Endothelial cell of umbilical vein (primary cell): ENCODE measurements at regions not wholly inside any gene's neighbourhood (a gene's known extent, or its start where the extent isn't known, plus 50 kb on each side); places are given as distances from the start of the nearest gene placed in this dataset.

Experiments
- BruUV-seq: library from RNA; stranded (reverse); fragments of 400-500 nt; replicated peaks from 2 replicates; lab custom pipeline; 2021; lab: Mats Ljungman, UMichigan
- CTCF ChIA-PET: fragments of 300-600, 350-600 bp; sonication (Branson Sonifier 250); formaldehyde crosslinking; loops from one replicate; lab custom pipeline; 2021; ENCODE audit warnings: antibody characterized with exemption, inconsistent platforms; lab: Charles Lee
- POLR2A ChIA-PET: fragments of 300-600, 350-600 bp; sonication (Branson Sonifier 250); formaldehyde crosslinking; loops from one replicate; lab custom pipeline; 2021; ENCODE audit warnings: antibody characterized with exemption, inconsistent platforms; lab: Charles Lee
- DNase-seq: peaks from one replicate; pipeline ENCODE4 v3.0.0-alpha.2; 2011; ENCODE audit warnings: low read depth, low spot score
- FAIRE-seq: peaks from 2 replicates; lab custom pipeline; 2011; peaks lifted over from hg19 to GRCh38; lab: Jason Lieb, UNC
- H2AFZ ChIP-seq: 2 replicates; pipeline ENCODE4 v1.6.0; 2012; ENCODE audit warnings: low read depth, low read length, control low read depth, inconsistent platforms
- H3K27ac ChIP-seq: 2 replicates; pipeline ENCODE4 v1.5.1; 2011; ENCODE audit warnings: low read depth, mild to moderate bottlenecking, control low read depth, low read length, moderate library complexity; ENCODE audit not compliant: insufficient read depth
- H3K27me3 ChIP-seq, 2 experiments: 2 replicates each; pipeline versions ENCODE4 v1.6.0 to v1.6.1; 2011; ENCODE audit warnings: low read length in 2 of 2, mixed read lengths in 1 of 2; ENCODE audit not compliant: control insufficient read depth in 2 of 2, insufficient read depth in 2 of 2
- H3K36me3 ChIP-seq, 2 experiments: 2 replicates in 1 of 2; 3 replicates in 1 of 2; pipeline ENCODE4 v1.5.1; 2011; ENCODE audit warnings: low read length in 2 of 2, mild to moderate bottlenecking in 1 of 2, moderate library complexity in 1 of 2; ENCODE audit not compliant: control insufficient read depth in 2 of 2, insufficient read depth in 2 of 2; ENCODE audit errors: extremely low read depth in 1 of 2
- H3K4me1 ChIP-seq: 3 replicates; pipeline ENCODE4 v1.5.1; 2011; ENCODE audit warnings: mild to moderate bottlenecking, low read length; ENCODE audit not compliant: control insufficient read depth, insufficient read depth; ENCODE audit errors: extremely low read depth
- H3K4me2 ChIP-seq: 2 replicates; pipeline ENCODE4 v1.6.1; 2011; ENCODE audit warnings: low read length, control low read depth, mixed read lengths; ENCODE audit not compliant: insufficient read depth
- H3K4me3 ChIP-seq, 3 experiments: fragments of 200-600 bp in 1 of 3; sonication (generic), shearing (Covaris generic) in 1 of 3; replicated peaks in 1 of 3; 2 replicates each; pipeline ENCODE4 v1.5.1; 2011 to 2016; ENCODE audit warnings: control low read depth in 3 of 3, low read length in 3 of 3, mild to moderate bottlenecking in 2 of 3, inconsistent platforms in 1 of 3, low read depth in 1 of 3, moderate library complexity in 1 of 3; ENCODE audit not compliant: insufficient read depth in 1 of 3
- H3K79me2 ChIP-seq: 2 replicates; pipeline ENCODE4 v1.6.0; 2012; ENCODE audit warnings: low read length, inconsistent platforms; ENCODE audit not compliant: control insufficient read depth, insufficient read depth
- H3K9ac ChIP-seq: replicated peaks from 2 replicates; pipeline ENCODE3; 2011; ENCODE audit warnings: low read length, control low read depth; ENCODE audit not compliant: insufficient read depth; ENCODE audit errors: extremely low read depth
- H3K9me1 ChIP-seq: replicated peaks from 3 replicates; pipeline ENCODE4 v1.6.0; 2011; ENCODE audit warnings: mild to moderate bottlenecking, low read length; ENCODE audit not compliant: control insufficient read depth, insufficient read depth; ENCODE audit errors: extremely low read depth
- H3K9me3 ChIP-seq: replicated peaks from 2 replicates; pipeline ENCODE4 v1.5.1; 2012; ENCODE audit warnings: low read length, inconsistent platforms; ENCODE audit not compliant: control insufficient read depth, insufficient read depth
- H4K20me1 ChIP-seq: replicated peaks from 2 replicates; pipeline ENCODE3; 2011; ENCODE audit warnings: mild to moderate bottlenecking, low read length; ENCODE audit not compliant: control insufficient read depth, insufficient read depth; ENCODE audit errors: extremely low read depth
- EZH2 ChIP-seq: IDR thresholded peaks from 2 replicates; pipeline ENCODE4 v1.6.1; 2012; ENCODE audit warnings: borderline replicate concordance, low read depth, mild to moderate bottlenecking, moderate library complexity, low read length, inconsistent platforms; ENCODE audit not compliant: severe bottlenecking
- FOS ChIP-seq: IDR thresholded peaks from 2 replicates; pipeline ENCODE4 v1.6.1; 2011; ENCODE audit warnings: mild to moderate bottlenecking, low read length, moderate library complexity, borderline replicate concordance; ENCODE audit not compliant: insufficient read depth
- GATA2 ChIP-seq: IDR thresholded peaks from 2 replicates; pipeline ENCODE4 v1.7.0; 2011; ENCODE audit warnings: low read depth, mild to moderate bottlenecking, moderate library complexity, mixed read lengths, low read length; ENCODE audit not compliant: insufficient read length, insufficient read depth
- JUN ChIP-seq: IDR thresholded peaks from 2 replicates; pipeline ENCODE4 v1.6.1; 2011; ENCODE audit warnings: borderline replicate concordance, low read depth; ENCODE audit not compliant: insufficient read length, insufficient read depth
- MYC ChIP-seq: IDR thresholded peaks from one replicate; pipeline ENCODE4 v1.6.1; 2011; ENCODE audit warnings: mild to moderate bottlenecking, low read depth, low read length
- POLR2A ChIP-seq: IDR thresholded peaks from 2 replicates; pipeline ENCODE4 v1.6.1; 2012; ENCODE audit warnings: low read depth, mild to moderate bottlenecking, control low read depth, low read length
- POLR2AphosphoS5 ChIP-seq: IDR thresholded peaks from 2 replicates; pipeline ENCODE4 v1.6.1; 2012; ENCODE audit warnings: low read depth, mild to moderate bottlenecking, control low read depth, low read length, moderate library complexity; ENCODE audit not compliant: insufficient read depth
- dilution Hi-C: fragments of 300-500 bp; cut with MboI; formaldehyde crosslinking; loops from one replicate; pipeline ENCODE4 v1.15.0; 2019; ENCODE audit warnings: low sequenced_read_pairs; ENCODE audit not compliant: extremely low pct_ligation_motif_present
- intact Hi-C: fragments of 100-400 bp; cut with micrococcal nuclease; formaldehyde crosslinking; loops from one replicate; pipeline ENCODE4 v1.10.0; 2022
- TF ChIP-seq, protein P1 (sequence below): IDR thresholded peaks from 2 replicates; pipeline ENCODE4 v1.6.1; 2011; ENCODE audit not compliant: insufficient read depth, insufficient read length
- TF ChIP-seq, protein P2 (sequence below), 2 donors: IDR thresholded peaks; 1 replicate in 1 of 2; 2 replicates in 1 of 2; pipeline ENCODE4 v1.5.1; 2011; ENCODE audit warnings: low read length in 2 of 2, mild to moderate bottlenecking in 2 of 2, moderate library complexity in 2 of 2, control low read depth in 1 of 2, inconsistent platforms in 1 of 2, low read depth in 1 of 2; ENCODE audit not compliant: insufficient read depth in 1 of 2; ENCODE audit errors: extremely low read depth in 1 of 2

DNA sequence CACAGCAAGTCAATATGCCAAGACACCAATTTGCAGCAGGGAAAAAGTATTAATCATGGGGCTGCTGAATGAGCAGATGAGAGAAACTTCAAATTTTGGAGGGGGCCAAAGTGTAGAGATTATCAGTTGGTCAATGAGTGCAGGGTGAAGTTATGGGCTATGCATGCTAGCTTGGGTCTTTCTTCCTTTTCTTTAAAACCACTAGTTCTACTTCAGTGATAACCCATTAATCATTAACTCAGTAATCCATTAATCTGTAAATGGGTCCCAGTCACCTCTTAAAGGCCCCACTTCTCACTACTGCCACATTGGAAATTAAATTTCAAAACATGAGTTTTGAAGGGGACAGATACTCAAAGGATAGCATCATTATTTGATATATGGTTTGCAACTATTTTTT is 688.6 kb upstream of the ADGRL4 start:
- H3K4me3 ChIP-seq = no peak overlapping the region
- no peak overlapping the region for H3K27ac ChIP-seq
- H2AFZ ChIP-seq = no peak overlapping the region
- ChIA-PET POLR2A (no interaction called here), CTCF (no interaction called here)
- dilution Hi-C loops (no loop called here), intact Hi-C loops (no loop called here)
- H3K9ac ChIP-seq = no peak overlapping the region
- no peaks in the 10 kb centered on the region for H3K9me3 ChIP-seq
- FAIRE-seq (no peak), DNase-seq (no peak)
- no peak overlapping the region for H3K4me2 ChIP-seq
- H3K9me1 ChIP-seq = no peaks in the 10 kb centered on the region
- TF ChIP-seq POLR2A = no peak
- no peak for TF ChIP-seq POLR2AphosphoS5
- TF ChIP-seq FOS = no peak
- TF ChIP-seq, protein P1, sequence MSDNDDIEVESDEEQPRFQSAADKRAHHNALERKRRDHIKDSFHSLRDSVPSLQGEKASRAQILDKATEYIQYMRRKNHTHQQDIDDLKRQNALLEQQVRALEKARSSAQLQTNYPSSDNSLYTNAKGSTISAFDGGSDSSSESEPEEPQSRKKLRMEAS = no peak
- no peak for TF ChIP-seq GATA2
- no peaks in the 10 kb centered on the region for H3K27me3 ChIP-seq
- no peaks in the 10 kb centered on the region for H3K79me2 ChIP-seq
- H4K20me1 ChIP-seq = no peaks in the 10 kb centered on the region
- no TSS peak for BruUV-seq
- no peaks in the 10 kb centered on the region for H3K4me1 ChIP-seq
- no peaks in the 10 kb centered on the region for H3K36me3 ChIP-seq

DNA sequence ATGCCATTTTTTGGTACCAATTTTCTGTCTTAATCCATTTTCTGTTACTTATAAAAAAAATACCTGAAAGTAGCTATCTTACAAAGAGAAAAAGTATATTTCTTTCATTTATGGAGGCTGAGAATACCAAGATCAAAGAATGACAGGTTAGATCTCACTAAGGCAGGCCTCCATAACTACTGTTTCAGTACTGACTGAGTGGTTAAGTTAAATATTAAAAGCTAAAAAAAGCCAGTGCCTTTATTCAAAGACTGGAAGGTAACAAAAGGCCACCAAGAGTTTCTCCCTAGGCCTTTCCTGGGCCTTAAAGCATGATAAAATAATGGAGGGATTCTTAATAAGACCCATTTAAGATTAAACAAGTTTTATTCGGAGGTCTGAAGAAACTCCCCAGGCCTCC is 687.7 kb upstream of the ADGRL4 start:
- no peak overlapping the region for H3K4me2 ChIP-seq

More for the DNA sequence above, 687.7 kb upstream of the ADGRL4 start:
- H3K4me1 ChIP-seq = no peaks in the 10 kb centered on the region
- no peak overlapping the region for H3K4me3 ChIP-seq
- ChIA-PET CTCF (no interaction called here), POLR2A (no interaction called here)
- H3K36me3 ChIP-seq = no peaks in the 10 kb centered on the region
- DNase-seq = no peak
- FAIRE-seq = no peak
- dilution Hi-C loops = no loop called here
- H3K27me3 ChIP-seq = no peaks in the 10 kb centered on the region
- BruUV-seq = no TSS peak
- H3K9me1 ChIP-seq = no peaks in the 10 kb centered on the region
- H3K9me3 ChIP-seq = no peaks in the 10 kb centered on the region
- H3K79me2 ChIP-seq = no peaks in the 10 kb centered on the region
- H2AFZ ChIP-seq = no peak overlapping the region
- intact Hi-C loops = no loop called here
- no peaks in the 10 kb centered on the region for H4K20me1 ChIP-seq
- TF ChIP-seq EZH2 (no peak), JUN (no peak), GATA2 (no peak), FOS (no peak), POLR2A (no peak), MYC (no peak), POLR2AphosphoS5 (no peak)
- TF ChIP-seq, protein P2, sequence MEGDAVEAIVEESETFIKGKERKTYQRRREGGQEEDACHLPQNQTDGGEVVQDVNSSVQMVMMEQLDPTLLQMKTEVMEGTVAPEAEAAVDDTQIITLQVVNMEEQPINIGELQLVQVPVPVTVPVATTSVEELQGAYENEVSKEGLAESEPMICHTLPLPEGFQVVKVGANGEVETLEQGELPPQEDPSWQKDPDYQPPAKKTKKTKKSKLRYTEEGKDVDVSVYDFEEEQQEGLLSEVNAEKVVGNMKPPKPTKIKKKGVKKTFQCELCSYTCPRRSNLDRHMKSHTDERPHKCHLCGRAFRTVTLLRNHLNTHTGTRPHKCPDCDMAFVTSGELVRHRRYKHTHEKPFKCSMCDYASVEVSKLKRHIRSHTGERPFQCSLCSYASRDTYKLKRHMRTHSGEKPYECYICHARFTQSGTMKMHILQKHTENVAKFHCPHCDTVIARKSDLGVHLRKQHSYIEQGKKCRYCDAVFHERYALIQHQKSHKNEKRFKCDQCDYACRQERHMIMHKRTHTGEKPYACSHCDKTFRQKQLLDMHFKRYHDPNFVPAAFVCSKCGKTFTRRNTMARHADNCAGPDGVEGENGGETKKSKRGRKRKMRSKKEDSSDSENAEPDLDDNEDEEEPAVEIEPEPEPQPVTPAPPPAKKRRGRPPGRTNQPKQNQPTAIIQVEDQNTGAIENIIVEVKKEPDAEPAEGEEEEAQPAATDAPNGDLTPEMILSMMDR (IDR thresholded peaks at IDR 0.05; ENCODE audit: extremely low read depth in 1 of 2, insufficient read depth in 1 of 2, low read depth in 1 of 2, low read length in 2 of 2) = no peak
- TF ChIP-seq, protein P1 = no peak
- no peak overlapping the region for H3K9ac ChIP-seq
- no peak overlapping the region for H3K27ac ChIP-seq
